LNCaP clone FGC (cell line): ENCODE measurements at regions not wholly inside any gene's neighbourhood (a gene's known extent, or its start where the extent isn't known, plus 50 kb on each side); places are given as distances from the start of the nearest gene placed in this dataset.

Experiments used
- DNase-seq: peaks from one replicate; pipeline ENCODE4 v3.0.0-alpha.2; 2011; ENCODE audit warnings: low read depth
- H3K4me3 ChIP-seq: 2 replicates; pipeline ENCODE4 v1.5.1; 2011; ENCODE audit warnings: mild to moderate bottlenecking, low read depth, low read length, control low read depth
- TF ChIP-seq, protein P1 (sequence below): IDR thresholded peaks from 2 replicates; pipeline ENCODE4 v1.5.1; 2012; ENCODE audit warnings: mild to moderate bottlenecking; ENCODE audit not compliant: control insufficient read depth, insufficient read depth; ENCODE audit errors: extremely low read depth

DNA sequence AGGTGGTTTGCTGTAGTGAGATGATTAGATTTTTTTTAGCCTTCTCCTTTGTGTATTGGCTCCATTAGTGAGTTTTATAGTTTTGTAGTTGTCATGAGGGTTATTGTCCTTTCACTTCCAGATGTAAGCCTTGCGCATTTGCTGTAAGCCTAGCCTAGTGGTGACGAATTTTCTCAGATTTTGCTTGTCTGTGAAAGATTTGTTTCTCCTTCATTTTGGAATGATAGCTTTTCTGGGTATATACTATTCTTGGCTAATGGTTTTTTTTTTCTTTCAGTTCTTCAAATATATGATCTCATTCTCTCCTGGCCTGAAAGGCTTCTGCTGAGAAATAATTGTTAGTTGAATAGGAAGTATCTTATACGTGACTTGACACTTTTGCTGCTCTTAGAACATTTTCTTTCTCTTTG is 166.5 kb upstream of the THRB start:
- TF ChIP-seq, protein P1, sequence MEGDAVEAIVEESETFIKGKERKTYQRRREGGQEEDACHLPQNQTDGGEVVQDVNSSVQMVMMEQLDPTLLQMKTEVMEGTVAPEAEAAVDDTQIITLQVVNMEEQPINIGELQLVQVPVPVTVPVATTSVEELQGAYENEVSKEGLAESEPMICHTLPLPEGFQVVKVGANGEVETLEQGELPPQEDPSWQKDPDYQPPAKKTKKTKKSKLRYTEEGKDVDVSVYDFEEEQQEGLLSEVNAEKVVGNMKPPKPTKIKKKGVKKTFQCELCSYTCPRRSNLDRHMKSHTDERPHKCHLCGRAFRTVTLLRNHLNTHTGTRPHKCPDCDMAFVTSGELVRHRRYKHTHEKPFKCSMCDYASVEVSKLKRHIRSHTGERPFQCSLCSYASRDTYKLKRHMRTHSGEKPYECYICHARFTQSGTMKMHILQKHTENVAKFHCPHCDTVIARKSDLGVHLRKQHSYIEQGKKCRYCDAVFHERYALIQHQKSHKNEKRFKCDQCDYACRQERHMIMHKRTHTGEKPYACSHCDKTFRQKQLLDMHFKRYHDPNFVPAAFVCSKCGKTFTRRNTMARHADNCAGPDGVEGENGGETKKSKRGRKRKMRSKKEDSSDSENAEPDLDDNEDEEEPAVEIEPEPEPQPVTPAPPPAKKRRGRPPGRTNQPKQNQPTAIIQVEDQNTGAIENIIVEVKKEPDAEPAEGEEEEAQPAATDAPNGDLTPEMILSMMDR = no peak
- H3K4me3 ChIP-seq = no peak overlapping the region
- no peak for DNase-seq

DNA sequence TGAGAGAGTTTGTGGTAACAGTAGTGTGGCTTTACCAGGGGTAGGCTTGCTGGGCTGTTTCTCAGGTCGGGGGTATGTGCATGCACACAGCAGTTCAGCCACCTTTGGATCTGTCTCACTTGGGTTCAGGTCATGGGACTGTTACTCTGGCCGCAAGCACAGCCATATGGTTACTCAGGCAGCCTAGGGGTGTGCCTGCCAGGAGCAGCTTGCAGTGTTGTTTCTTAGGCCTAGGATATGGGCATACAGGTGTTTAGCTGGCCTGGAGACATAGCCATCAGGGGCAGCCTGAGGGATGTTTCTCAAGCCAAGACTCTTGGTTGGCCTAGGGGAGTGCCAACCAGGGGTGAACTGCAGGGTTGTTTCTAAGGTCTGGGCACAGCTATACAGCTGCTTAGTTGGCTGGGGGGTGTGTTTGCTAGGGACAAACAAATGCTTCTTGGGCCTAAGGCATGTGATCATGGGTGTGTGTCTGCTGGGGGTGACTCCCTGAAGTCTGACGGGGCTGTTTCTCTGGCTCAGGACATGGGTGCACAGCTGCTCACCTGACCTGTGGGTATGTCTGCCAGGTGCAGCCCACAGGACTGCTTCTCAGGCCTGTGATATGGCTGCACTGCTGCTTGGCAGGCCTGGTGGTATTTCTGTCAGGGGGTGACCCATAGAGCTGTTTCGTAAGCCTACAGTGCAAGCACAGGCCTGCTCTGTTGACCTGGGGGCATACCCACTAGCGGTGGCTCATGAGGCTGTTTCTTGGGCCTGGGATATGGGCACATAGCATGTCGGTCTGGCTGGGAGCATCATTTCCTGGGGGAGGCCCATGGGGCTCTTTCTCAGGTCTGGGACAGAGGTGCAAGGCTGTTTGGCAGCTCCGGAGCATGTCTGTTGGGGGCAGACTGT is 168.0 kb upstream of the THRB start:
- no peak for DNase-seq
- TF ChIP-seq, protein P1 = no peak
- no peak overlapping the region for H3K4me3 ChIP-seq

DNA sequence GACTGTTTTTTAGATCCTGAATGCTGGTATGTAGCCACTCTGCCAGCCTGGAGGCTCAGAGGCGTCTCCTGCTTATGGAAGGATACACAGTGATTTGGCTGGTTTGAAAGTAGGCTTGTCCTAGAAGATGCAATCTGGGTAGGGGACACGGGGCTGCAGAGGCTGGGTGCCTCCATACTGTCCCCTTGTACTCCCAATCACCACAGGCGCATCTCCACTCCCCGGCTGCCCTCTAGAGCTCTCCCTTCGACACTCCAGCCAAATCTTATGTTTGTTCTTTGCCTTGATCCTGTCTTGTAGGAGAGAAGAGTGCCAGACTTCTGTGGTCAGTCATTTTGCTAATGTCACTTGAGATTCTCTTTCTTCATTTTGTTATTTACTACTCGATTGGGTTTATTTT is 168.8 kb upstream of the THRB start:
- H3K4me3 ChIP-seq = no peak overlapping the region
- DNase-seq = no peak
- TF ChIP-seq, protein P1 = no peak

DNA sequence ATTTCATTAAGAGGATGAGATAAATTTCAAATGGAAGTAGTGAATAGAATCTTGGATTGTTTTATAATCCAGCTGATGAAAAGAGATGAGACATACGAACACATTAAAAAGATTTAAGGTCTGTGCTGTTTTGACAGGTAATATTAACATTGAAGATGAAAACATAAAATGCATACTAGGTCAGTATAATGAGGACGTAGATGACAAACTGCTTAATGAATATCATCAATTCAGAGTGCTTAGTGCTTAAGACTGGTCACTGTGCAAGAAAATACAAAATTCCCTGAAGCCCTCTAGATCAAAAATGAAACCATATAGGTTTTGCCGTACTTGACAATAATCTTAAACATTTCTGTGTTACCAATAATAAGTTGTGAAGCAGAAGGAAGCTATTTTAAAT is 173.4 kb upstream of the THRB start:
- TF ChIP-seq, protein P1 = no peak
- DNase-seq = no peak
- no peak overlapping the region for H3K4me3 ChIP-seq

DNA sequence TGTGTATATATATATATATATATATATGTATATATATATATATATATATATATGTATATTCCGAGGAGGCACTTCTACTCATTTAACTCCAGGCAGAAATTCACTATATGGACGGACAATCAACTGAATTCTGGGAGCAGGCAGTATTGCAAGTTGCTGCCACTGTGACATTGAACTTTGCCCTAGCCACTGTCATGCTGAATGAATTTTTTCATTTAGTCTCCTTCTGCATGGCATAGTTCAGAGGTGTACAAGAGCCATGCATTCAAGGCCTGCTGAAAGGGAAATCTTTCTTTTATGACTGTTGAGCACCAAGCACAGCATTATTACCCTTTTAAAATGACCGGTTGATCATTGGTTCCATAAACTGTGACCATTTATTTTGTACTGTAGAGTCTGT is 176.2 kb upstream of the THRB start:
- no peak overlapping the region for H3K4me3 ChIP-seq
- TF ChIP-seq, protein P1 = no peak

DNA sequence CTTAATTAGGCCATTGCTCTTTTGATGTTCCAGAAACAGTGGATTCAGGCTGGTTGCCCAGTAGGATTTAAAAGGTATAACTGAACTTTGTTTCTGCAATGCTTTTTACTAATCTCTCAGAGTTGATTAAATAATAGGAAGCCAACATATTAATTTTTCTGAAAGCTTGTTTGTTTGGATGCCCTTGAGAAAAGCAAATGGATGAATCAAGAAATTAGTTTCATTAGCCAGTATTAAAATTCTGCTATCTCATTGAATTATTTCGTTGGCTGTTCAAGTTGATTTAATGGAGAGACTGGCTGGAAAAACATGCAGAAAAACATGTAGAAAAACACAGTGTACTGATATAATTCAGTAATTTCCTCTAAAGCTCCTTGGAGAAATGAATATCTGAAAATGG is 178.9 kb upstream of the THRB start:
- no peak for DNase-seq
- TF ChIP-seq, protein P1 = no peak
- H3K4me3 ChIP-seq = no peak overlapping the region

More for the DNA sequence above, 176.2 kb upstream of the THRB start:
- DNase-seq = no peak

DNA sequence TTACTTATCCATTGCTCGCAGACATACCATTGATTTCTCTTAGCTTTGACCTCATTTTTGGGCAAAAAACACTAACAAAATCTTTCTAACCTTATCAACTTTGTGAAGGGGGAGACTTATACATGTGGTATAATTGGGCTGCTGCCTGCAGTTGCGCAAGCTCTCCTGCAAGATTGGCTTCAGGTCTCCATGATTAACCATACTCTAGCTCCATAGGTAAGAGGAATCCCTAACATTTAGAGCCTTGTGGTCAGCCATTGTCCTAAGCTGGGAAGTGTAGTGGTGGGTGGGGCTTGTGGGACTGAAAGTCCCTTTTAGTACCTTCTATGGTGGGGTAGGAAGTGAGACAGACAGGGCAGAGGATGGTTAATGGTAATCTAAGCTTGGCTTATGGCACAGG is 179.6 kb upstream of the THRB start:
- DNase-seq = no peak
- TF ChIP-seq, protein P1 = no peak
- H3K4me3 ChIP-seq = no peak overlapping the region
